SKM-1 treated with dmso at 0.1 percent for 144 hours (cell line): ENCODE measurements at regions not wholly inside any gene's neighbourhood (a gene's known extent, or its start where the extent isn't known, plus 50 kb on each side); places are given as distances from the start of the nearest gene placed in this dataset.

Source experiments
- DNase-seq: peaks from one replicate; lab custom pipeline; 2025; ENCODE audit not compliant: unreplicated experiment; lab: John Stamatoyannopoulos, UW

DNA sequence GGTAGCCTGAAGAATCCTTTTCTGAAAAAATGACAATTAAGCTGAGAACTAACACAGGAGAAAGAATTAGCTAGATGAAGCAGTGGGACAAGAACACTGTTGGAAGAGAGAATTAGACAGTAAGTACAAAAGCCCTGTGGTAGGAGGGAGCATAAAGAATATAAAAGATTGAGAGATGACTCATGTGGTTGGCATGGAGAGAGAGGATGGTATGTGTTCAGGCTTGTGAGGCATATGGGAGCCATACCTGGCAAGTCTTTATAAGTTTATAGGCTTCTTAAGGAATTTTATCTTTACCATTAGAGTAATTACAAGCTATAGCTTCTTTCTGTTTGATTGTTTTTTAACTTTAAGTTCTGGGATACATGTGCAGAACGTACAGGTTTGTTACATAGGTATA, 325.0 kb downstream of the ARL6IP6 start:
- no peak for DNase-seq

DNA sequence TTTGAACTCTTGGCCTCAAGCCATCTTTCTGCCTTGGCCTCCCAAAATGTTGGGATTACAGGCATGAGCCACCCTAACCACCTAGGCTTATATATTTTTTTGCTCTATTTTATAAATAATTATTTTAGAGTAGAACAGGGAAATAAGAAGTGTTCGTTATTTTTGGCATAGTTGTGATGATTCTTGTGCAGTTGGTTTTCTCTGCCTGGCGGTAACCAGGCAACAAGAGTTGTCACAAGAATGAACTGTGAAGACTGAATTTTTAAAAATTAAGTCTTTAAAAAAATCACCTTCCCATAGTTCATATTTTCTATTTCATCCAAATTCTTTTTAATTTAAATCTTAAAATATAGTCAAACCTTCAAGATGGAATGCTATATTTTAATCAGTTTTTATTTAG, 310.2 kb downstream of the ARL6IP6 start:
- no peak for DNase-seq

DNA sequence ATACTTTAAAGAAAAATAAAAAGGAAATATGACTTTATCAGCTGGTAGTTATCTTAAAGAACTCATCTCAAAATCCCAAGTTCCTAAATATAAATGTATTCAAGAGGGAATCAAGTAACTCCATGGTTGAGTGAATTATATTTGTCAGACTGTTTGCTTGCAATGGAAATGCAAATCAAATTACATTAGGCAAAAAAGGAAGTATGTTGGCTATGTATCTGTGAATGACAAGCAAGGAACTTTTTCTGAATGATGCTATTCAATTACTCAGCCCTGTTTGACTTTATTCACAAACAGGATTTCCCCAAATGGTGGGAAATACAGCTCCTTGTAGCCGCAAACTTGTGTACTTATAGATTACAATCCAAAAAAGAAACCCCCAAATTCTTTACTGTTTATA, 309.1 kb downstream of the ARL6IP6 start:
- no peak for DNase-seq

DNA sequence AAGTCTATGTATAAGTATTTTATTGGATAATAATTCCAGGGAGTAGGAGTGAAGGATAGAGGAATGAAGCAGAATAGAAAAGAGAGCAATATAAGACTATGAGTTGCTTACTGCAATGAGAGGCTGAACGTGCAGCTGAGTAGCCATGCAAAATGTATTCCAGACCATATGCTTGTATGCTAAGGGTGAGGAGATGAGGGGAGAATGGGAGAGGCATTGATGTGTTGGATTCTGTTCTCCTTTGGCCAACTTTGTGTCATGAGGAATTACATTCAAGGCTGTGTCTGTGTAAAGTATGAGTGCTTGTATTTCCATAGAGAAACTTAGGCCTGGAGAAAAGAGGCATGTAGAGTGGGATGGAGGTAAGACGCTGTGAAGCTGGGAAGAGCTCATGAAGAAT, 301.8 kb downstream of the ARL6IP6 start:
- no peak for DNase-seq

DNA sequence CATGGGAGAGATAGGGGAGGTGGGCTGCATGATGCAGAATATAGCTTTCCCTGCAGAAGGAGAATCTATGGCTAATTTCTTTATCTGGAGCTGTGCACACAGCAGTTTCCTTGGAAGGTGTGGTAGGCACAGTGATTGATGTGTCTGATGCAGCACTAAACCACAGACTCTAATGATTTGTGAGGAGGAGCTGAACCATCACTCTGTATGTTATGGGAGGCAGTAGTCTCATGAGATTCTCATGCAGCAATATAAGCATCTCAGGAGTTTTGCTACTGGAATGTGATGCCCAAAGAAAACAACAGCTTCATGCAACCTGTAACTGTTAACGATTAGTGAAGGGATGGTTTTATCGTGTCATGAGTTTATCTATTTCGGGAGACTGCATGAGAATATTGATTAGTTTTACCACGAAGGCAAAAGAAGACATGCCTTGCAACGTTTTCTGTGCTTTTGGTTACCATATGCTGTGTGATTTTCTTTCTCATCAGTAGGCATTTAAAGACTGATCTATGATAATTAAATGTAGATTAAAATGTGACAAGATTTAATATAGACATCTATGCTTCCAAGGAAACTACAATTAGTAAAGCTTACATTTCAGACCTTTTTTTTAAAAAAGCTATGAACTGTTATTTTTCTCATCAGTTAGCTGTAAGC, 286.8 kb downstream of the ARL6IP6 start:
- no peak for DNase-seq

DNA sequence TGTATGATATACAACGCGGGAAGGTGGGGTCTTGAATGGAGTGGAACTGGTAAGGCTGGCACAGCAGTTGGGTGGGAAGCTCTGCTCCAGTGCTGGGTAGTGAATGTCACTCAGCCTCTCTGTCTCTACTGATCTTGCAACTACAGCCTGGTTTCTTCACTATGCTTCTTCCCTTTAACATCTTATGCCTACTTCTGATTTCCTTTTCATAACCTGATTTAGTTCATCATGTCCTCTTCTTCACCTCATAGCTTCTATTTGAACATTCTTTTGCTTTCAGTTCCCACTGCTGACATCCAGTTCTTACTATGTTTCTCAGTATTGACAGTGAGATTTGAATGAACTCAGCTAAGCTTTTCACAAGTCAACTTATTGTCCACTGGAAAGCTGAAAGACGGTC, 286.2 kb downstream of the ARL6IP6 start:
- no peak for DNase-seq

DNA sequence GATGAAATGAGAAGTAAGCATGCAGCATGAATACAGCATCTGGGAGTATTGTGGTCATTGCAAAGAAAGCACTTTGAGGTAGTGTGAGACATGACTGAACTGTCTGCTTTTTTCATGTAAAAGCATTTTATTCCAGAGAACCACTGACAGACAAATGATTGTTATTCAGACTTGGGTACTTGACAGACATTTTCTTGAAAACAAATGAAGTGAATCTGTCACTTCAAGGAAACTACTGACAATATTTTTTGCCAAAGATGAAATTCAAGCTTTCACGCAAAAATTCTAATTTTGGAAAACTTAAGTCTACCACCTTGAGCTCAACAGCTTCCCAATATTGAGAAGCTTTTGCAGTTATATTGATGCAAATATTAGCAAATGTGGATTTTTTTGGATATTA, 255.7 kb downstream of the ARL6IP6 start:
- DNase-seq, result no peak

DNA sequence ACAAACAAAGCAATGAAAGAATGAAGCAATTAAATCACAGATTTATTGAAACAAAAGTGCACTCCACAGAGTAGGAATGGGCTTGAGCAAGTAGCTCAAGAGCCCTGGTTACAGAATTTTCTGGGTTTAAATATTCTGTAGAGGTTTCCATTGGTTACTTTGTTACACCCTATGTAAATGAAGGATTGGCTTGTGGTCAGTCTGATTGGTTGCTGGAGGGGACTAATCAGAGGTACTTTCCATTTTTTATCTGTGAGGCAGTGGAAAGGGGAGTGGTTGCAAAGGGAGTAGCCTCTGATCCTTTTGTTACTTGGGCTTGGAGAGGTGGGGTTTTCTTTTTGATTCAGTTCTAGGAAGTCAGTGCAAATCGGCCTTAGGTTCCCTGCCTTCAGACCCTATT, 253.3 kb downstream of the ARL6IP6 start:
- DNase-seq, result no peak

DNA sequence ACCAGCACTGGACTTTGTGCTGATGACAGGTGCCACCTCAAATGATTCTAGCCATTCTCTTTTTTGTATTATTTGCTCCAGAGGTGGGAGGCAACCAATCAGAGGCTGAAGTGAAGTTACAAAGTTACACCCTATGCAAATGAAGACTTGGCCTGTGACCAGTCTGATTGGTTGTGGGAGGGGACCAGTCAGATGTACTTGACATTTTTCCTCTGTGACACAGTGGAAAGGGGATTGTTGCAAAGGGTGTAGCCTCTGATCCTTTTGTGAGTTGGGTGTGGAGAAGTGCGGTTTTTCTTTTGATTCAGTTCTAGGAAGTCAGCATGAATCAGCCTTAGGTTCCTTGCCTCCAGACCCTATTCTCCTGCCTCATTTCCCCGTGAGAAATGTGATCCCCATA, 244.0 kb downstream of the ARL6IP6 start:
- no peak for DNase-seq

DNA sequence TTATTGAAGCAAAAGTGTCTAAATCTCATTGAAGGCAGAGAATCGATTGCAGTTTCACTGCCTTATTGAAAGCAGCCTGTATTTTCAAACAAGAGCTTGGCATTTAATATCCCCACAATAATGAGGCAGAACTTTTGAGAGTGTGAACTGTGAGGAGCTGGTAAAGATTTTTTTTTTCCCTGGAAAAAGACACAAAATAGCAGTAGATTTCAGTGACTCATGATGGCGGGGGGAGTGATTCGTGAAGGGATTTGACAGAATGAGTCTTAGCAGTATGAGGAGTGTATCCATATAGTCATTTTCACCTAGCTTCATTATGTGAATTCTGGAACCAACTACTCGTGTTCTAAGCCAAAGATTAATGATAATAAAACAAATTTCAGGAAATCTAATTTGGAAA, 242.9 kb downstream of the ARL6IP6 start:
- DNase-seq, result no peak

DNA sequence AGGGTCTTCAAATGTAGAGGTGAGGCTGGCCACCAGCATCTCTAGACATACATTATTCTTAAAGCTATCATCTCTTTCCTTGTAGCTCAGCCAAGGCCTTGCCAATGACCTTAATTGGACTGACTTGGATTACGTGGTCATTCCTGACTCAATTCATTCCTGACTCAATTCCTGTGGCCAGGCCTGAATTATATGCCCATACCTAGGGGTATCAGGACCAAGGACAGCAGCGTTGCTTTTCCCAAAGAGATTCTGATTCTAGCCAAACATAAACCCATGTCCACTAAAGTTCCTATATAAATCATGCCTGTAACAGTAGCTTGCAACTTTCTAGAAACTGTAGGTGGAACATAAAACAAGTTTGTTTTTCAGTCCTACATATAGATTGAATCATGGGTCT, 231.7 kb downstream of the ARL6IP6 start:
- no peak for DNase-seq

DNA sequence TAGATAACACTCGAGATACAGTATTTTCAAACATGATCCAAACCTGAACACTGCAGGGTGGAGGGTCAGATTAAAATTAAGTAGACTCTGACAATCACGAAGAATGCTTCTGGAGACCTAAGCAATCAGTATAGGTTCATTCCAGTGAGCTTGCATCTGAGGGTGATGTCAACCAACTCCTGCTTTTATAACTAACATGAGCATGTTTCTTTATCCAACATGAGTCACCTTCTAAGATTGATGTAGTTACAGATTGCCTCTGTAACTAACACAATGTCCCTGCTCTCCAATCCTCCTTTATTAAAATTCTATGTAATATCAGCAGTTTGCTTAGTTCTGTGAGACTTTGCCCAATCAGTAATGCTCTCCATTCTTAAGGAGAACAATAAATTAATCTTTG, 225.7 kb downstream of the ARL6IP6 start:
- DNase-seq, result no peak

DNA sequence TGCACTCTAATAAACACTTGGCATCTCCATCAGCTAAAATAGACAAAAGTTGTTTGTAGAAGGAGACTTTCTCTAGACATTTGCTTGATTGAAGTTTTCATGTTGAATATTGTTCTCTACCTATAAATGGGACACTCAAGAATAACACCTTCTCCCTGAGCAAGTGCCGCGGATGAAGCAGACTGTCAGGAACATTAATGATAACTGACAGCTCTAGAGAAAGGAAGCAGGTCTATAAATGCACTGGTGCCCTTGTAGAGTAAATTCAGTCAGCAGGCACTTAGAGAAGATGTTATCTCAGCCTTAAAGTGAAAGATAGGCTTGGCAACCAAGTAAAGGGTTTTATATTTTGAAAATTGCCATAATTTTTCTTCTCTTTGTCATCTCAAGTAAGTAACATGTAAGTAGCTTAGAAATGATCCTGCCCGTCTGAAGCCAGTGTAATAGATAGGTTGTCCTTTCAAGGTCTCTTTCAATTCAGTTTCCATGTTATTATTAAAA, 224.6 kb downstream of the ARL6IP6 start:
- DNase-seq, result no peak

DNA sequence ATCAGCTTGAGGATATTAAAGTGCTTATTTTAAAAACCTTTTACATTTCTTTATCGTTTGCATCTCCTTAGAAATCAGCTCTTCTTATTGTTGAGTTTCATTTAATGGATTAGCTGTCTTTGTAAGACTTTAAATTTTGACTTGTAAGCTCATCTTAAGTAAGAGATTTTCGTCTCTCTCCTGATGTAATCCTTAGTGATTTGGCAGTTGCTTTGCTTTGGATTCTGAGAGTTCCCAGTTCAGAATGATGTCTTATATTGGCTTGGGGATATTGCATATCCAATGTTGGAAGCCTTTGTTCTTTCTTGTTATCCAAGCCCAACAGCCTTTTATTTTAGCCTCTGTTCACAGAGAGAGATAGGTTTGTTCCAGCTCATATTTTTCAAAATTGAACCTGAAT, 212.1 kb downstream of the ARL6IP6 start:
- DNase-seq, result no peak

DNA sequence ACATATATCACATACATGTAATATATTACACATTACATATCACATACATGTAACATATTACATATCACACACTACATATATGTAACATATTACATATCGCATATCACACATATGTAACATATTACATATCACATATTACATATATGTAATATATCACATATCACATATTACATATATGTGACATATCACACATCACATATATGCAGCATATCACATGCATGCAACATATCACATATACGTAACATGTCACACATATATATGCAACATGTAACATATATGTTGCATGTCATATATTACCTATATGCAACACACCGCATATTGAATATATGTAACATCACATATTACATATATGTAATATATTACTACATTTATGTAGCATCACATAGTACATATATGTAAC, 211.2 kb downstream of the ARL6IP6 start:
- DNase-seq, result no peak

DNA sequence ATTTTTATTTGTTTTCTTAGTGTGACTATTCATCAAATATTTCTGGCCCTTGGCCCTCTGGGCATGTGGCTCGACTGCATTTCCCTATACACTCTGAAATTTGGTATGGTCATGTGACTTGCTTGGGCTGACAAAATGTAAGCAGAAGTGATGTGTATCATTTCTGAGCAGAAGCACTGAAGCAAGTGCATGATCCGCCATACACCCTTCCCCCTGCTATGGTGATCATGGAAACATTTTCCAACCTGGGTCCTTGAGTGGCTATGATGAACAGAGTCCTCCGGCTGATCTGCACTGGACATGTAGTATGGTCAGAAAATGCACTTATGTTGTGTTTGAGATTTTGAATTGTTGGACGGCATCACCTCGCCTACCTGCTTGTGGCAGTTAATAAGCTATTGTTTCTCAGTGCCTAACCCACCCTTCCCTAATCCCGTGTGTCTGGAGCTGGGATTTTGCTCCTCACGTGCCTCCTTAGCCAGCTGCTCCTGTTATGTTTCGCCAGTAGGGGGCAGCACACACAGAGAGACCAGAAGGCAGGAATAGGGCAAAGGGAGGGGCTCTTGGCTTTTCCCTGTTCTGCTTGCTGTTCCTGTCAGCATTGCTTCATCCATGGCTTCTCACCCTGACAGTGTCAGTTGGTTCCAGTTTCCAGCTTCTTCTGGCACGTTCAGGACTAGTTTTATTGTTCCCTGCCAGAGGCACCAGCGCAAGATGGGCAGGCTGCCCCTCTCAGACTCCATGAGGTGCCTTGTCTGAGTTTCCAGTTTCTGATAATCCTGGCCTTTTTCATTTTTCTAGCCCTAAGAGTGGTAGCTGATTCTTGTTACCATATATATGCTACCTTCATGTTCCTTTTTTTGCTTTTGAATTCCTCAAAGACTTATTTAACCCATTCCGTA, 207.4 kb downstream of the ARL6IP6 start:
- DNase-seq, result peak; percentile 82

DNA sequence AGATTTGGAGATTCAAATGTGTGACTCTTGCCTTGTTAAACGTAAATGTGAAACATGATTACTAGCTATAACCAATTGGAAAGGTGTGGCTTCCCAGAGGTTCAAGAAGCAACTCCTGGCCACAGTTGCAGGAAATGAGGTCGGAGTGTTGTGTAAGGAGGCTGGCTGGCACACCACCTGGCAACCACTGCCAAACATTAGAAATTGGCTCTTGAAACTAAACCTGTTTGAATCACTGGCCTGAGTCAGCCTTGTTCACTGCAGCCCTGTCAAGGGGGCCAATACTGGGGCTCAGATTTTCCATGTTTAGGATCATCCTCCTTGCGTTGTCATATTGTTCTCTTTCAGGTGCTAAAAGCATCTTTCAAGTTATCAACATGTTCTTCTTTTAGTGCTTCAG, 206.3 kb downstream of the ARL6IP6 start:
- DNase-seq, result no peak

DNA sequence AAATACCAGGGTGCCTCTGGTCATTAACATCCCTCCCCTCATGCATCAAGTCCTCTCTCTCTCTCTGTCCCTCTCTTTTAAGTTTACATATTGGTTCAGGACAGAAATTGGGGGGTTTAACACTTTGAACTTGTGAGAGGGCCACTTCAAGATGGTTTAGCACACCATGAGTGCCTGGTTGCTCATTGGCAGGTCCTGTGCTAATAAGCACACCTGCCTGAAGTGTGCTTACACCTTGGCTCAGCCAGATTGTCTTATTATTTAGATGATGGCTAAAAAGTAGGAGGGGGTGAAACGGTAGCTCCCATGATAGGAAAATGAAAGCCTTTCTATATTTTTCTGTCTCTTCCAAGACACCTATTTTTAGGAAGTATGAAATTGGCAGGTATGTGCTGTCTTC, 205.8 kb downstream of the ARL6IP6 start:
- DNase-seq, result no peak

DNA sequence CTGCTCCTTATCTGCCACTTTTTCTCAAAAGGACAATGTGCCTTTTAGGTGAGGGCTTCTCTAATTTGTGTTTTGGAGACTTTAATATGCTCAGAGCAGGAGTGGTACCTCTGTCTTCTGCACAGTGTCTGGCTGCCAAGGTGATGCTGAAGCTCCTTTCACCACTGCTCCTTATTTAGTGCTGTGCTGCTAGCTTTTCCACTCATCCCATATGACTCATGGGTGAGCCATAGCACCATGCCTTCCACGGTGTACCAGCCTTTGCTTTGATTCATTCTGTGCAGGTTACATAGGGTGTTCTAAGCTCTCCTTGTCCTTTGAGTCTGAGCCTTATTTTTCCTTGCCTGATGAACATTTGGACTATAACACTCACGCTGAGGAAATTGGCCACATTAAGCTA, 202.4 kb downstream of the ARL6IP6 start:
- DNase-seq, result no peak

DNA sequence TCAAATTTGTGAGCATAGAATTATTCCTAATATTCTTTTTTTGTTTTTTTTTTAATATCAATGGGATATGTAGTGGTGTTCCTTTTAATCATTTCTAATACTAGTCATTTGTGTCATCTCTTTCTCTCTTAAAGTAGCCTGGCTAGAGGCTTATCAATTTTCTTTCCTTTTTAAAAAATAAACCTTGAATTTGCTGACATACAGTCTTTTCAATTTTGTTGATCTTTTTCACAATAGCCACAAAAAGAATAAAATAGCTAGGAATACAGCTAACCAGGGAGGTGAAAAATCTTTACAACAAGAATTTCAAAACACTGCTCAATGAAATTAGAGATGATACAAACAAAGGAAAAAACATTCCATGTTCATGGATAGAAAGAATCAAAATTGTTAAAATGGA, 192.6 kb downstream of the ARL6IP6 start:
- no peak for DNase-seq

DNA sequence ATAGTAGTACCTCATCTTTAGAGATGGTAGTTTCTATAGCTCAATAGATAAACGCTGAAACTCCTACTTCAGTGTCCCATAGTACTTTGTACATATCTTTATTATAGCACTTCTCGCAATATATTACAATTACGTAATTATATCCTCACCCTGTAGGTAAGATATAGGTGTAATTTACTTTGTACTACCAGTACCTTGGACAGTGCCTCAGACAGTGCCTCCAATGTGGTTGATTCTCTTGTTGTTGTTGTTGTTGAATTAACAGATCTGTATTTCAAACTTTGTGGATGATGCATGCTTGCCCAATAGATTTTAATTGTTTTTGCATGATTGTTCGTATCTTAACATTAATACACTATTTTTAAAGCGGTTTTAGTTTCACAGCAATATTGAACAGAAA, 188.6 kb downstream of the ARL6IP6 start:
- DNase-seq, result no peak

DNA sequence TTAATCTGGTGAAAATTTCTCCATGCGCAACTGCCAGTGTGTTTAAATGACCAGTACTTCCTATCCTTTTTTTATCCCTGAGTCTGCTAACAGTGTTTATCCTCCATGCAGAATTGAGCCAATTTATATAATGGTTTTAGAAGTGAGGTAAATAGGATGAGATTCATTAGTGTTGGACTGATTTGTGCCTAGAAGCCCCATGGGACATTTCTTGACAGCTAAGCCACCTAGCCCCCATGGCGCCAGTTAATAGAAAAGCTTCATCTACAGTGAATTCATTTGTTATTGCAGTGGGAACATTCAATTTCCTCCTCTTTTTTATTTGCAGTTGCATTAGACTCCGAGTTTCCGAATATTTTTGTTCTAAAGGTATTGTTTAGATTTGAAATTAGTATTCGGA, 175.6 kb downstream of the ARL6IP6 start:
- no peak for DNase-seq

DNA sequence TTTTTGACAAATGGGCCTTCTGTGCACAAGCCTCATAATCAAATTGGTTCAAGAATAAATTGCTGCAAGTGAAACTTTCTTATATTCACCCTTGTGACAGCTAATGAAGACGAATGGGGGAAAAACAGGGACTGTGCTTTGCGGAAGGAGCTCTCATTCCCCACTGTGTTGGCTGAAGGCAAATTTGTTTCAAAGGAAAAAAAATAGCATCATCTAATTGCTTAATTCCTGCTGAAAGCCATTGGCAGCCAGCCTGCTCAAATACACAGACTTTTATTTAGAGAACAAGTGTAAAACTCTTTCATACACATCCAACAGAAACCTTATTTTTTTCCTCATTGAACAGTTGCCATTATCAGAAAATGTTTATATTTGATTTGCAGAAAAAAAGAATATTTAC, 172.3 kb downstream of the ARL6IP6 start:
- no peak for DNase-seq
